ENCODE measurements at regions not wholly inside any gene's neighbourhood (a gene's known extent, or its start where the extent isn't known, plus 50 kb on each side); places are given as distances from the start of the nearest gene placed in this dataset.

DNA sequence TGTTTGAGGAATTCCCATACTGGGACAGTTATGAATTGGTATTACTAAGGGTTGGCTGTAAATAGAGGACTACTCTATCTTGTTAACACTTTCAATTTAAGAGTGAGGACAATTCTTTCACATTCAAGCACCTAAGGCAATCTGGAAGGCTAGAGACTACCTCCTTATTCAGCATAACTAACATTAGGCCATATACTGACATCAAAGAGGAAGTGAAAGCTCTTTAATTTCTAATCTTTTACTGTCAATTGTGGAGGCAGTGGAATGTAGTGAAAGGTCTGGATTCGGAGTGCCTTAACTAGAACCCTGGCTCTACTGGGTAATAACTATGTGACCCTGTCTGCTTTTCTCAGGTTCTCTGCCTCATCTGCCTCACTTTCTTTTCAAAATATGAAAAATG lies 134.0 kb downstream of the UFM1 start:
- Histone ChIP-seq H3K23ac (ENCODE audit: low read depth, low read length, poor library complexity) (no peak overlapping the region), H2AFZ (ENCODE audit: low read length) (no peak overlapping the region), H4K91ac (ENCODE audit: low read depth, low read length, poor library complexity) (no peak overlapping the region), H3K4me2 (ENCODE audit: insufficient read depth, low read length, poor library complexity, severe bottlenecking) (no peak overlapping the region), H3K27ac (replicated peaks; ENCODE audit: low read length) (no peak overlapping the region), H2AK5ac (ENCODE audit: low read depth, low read length) (no peak overlapping the region), H2BK120ac (ENCODE audit: low read depth, low read length) (no peak overlapping the region), H4K8ac (ENCODE audit: low read depth, low read length) (no peak overlapping the region), H3K4me3 (ENCODE audit: low read length in 2 of 2) (no peak overlapping the region), H3K9me3 (replicated peaks in 1 of 2; ENCODE audit: control insufficient read depth in 2 of 2, insufficient read depth in 1 of 2, low read depth in 1 of 2, low read length in 2 of 2) (no peaks in the 10 kb centered on the region), H3K14ac (ENCODE audit: low read length) (no peak overlapping the region), H3K4me1 (ENCODE audit: control insufficient read depth in 2 of 2, insufficient read depth in 1 of 2, low read depth in 1 of 2, low read length in 2 of 2) (no peaks in the 10 kb centered on the region), H3K9ac (ENCODE audit: low read depth, low read length, poor library complexity) (no peak overlapping the region), H2BK15ac (ENCODE audit: low read length) (no peak overlapping the region), H3K79me1 (ENCODE audit: low read depth, low read length) (no peaks in the 10 kb centered on the region), H3K4ac (ENCODE audit: low read length) (no peak overlapping the region), H3K36me3 (replicated peaks in 1 of 2; ENCODE audit: control insufficient read depth in 2 of 2, insufficient read depth in 2 of 2, low read length in 2 of 2) (no peaks in the 10 kb centered on the region), H2BK12ac (ENCODE audit: low read length) (no peak overlapping the region), H2BK5ac (ENCODE audit: low read length) (no peak overlapping the region), H3K27me3 (ENCODE audit: control insufficient read depth in 3 of 3, insufficient read depth in 3 of 3, low read depth in 1 of 3, low read length in 3 of 3) (no peaks in the 10 kb centered on the region), H3K18ac (ENCODE audit: low read length) (no peak overlapping the region)
- no peak for DNase-seq (ENCODE audit: low spot score)
- no CpG with 5 or more reads among the region's 1 CpG for WGBS, 2 donors (ENCODE audit: extremely low coverage in 2 of 2, insufficient read length in 2 of 2, insufficient replicate concordance in 1 of 2)

DNA sequence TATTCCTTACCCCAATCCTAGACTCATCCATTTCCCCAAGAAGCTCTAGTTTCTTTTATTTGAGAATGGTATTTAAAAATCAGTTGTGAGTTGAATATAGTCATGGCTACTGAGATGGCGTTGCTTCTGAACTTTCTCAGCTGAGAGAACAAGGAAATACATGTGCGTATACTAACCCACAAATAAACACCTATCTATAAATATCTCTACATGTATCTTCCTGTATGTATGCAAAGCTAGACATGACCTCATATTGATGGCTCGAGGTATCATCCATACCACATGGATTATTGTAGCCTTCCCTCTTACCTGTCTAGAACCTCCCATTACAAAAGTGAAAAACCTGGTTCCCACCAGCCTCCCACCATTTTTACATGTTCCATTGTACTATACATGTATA lies 141.0 kb downstream of the UFM1 start:
- no peak overlapping the region for H3K18ac ChIP-seq (ENCODE audit: low read length)
- no peak overlapping the region for H4K91ac ChIP-seq (ENCODE audit: low read depth, low read length, poor library complexity)
- no peak overlapping the region for H3K4me3 ChIP-seq (ENCODE audit: low read length in 2 of 2)
- H2AFZ ChIP-seq (ENCODE audit: low read length) = no peak overlapping the region
- no peak for DNase-seq (ENCODE audit: low spot score)
- no peak overlapping the region for H3K14ac ChIP-seq (ENCODE audit: low read length)
- no peak overlapping the region for H2BK12ac ChIP-seq (ENCODE audit: low read length)
- no peaks in the 10 kb centered on the region for H3K36me3 ChIP-seq (replicated peaks in 1 of 2; ENCODE audit: control insufficient read depth in 2 of 2, insufficient read depth in 2 of 2, low read length in 2 of 2)
- H2AK5ac ChIP-seq (ENCODE audit: low read depth, low read length) = no peak overlapping the region
- no peak overlapping the region for H2BK5ac ChIP-seq (ENCODE audit: low read length)
- no peak overlapping the region for H3K4ac ChIP-seq (ENCODE audit: low read length)
- no peaks in the 10 kb centered on the region for H3K4me1 ChIP-seq (ENCODE audit: control insufficient read depth in 2 of 2, insufficient read depth in 1 of 2, low read depth in 1 of 2, low read length in 2 of 2)
- H2BK15ac ChIP-seq (ENCODE audit: low read length) = no peak overlapping the region
- no peak overlapping the region for H2BK120ac ChIP-seq (ENCODE audit: low read depth, low read length)
- H3K4me2 ChIP-seq (ENCODE audit: insufficient read depth, low read length, poor library complexity, severe bottlenecking) = no peak overlapping the region
- H3K27ac ChIP-seq (replicated peaks; ENCODE audit: low read length) = no peak overlapping the region
- no peak overlapping the region for H3K9ac ChIP-seq (ENCODE audit: low read depth, low read length, poor library complexity)
- no CpG with 5 or more reads among the region's 3 CpGs for WGBS, 2 donors (ENCODE audit: extremely low coverage in 2 of 2, insufficient read length in 2 of 2, insufficient replicate concordance in 1 of 2)
- no peaks in the 10 kb centered on the region for H3K27me3 ChIP-seq (ENCODE audit: control insufficient read depth in 3 of 3, insufficient read depth in 3 of 3, low read depth in 1 of 3, low read length in 3 of 3)
- H3K23ac ChIP-seq (ENCODE audit: low read depth, low read length, poor library complexity) = no peak overlapping the region
- no peak overlapping the region for H4K8ac ChIP-seq (ENCODE audit: low read depth, low read length)
- no peaks in the 10 kb centered on the region for H3K9me3 ChIP-seq (replicated peaks in 1 of 2; ENCODE audit: control insufficient read depth in 2 of 2, insufficient read depth in 1 of 2, low read depth in 1 of 2, low read length in 2 of 2)
- no peaks in the 10 kb centered on the region for H3K79me1 ChIP-seq (ENCODE audit: low read depth, low read length)

DNA sequence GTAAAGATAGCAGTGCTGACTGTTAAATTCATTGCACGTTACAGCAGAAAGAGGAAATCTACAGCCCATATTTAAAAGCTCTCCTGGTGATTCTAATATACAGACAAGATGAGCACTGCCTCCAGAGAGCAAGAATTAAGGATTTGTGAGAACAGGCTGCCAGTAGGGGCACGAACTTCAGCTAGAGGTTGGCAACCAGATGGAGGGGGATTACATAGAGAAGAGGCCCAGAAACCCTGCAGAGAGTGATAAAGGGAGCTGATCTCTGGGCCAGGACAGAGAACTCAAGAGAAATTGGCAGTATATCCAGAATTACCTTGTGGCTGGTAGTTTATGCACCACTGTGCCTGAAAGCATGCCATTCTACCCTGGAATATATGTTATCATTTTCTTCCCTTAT lies 144.8 kb downstream of the UFM1 start:
- Histone ChIP-seq H3K36me3 (replicated peaks in 1 of 2; ENCODE audit: control insufficient read depth in 2 of 2, insufficient read depth in 2 of 2, low read length in 2 of 2) (no peaks in the 10 kb centered on the region), H3K27me3 (ENCODE audit: control insufficient read depth in 3 of 3, insufficient read depth in 3 of 3, low read depth in 1 of 3, low read length in 3 of 3) (no peaks in the 10 kb centered on the region), H3K9ac (ENCODE audit: low read depth, low read length, poor library complexity) (no peak overlapping the region), H2BK12ac (ENCODE audit: low read length) (no peak overlapping the region), H3K27ac (replicated peaks; ENCODE audit: low read length) (no peak overlapping the region), H2BK15ac (ENCODE audit: low read length) (no peak overlapping the region), H3K4ac (ENCODE audit: low read length) (no peak overlapping the region), H3K79me1 (ENCODE audit: low read depth, low read length) (no peaks in the 10 kb centered on the region), H2BK5ac (ENCODE audit: low read length) (no peak overlapping the region), H2BK120ac (ENCODE audit: low read depth, low read length) (no peak overlapping the region), H3K4me1 (ENCODE audit: control insufficient read depth in 2 of 2, insufficient read depth in 1 of 2, low read depth in 1 of 2, low read length in 2 of 2) (no peaks in the 10 kb centered on the region), H3K9me3 (replicated peaks in 1 of 2; ENCODE audit: control insufficient read depth in 2 of 2, insufficient read depth in 1 of 2, low read depth in 1 of 2, low read length in 2 of 2) (no peaks in the 10 kb centered on the region), H3K23ac (ENCODE audit: low read depth, low read length, poor library complexity) (no peak overlapping the region), H2AK5ac (ENCODE audit: low read depth, low read length) (no peak overlapping the region), H4K8ac (ENCODE audit: low read depth, low read length) (no peak overlapping the region), H3K4me3 (ENCODE audit: low read length in 2 of 2) (no peak overlapping the region), H4K91ac (ENCODE audit: low read depth, low read length, poor library complexity) (no peak overlapping the region), H3K4me2 (ENCODE audit: insufficient read depth, low read length, poor library complexity, severe bottlenecking) (no peak overlapping the region), H2AFZ (ENCODE audit: low read length) (no peak overlapping the region), H3K14ac (ENCODE audit: low read length) (no peak overlapping the region), H3K18ac (ENCODE audit: low read length) (no peak overlapping the region)
- no CpG with 5 or more reads among the region's 2 CpGs for WGBS, 2 donors (ENCODE audit: extremely low coverage in 2 of 2, insufficient read length in 2 of 2, insufficient replicate concordance in 1 of 2)
- no peak for DNase-seq (ENCODE audit: low spot score)

DNA sequence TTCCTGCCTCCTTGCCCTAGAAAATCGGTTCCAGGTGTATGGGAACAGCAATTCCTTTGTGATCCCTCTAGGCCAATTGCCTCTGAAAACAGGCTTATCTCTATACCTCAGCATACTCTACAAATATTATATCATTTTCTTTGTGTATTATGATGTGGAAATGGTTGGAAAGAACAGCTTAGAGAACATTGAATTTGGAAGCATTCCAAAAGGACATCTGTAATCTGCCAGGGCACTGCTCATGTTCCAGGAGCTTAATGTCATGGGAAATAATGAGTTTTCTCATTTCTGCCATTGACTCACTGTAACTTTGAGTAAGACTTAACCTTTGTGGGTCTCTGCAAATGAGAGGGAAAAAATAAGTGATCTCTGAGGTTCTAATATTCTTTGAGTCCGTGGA lies 147.3 kb downstream of the UFM1 start:
- Histone ChIP-seq H2BK12ac (ENCODE audit: low read length) (no peak overlapping the region), H2AK5ac (ENCODE audit: low read depth, low read length) (no peak overlapping the region), H3K27ac (replicated peaks; ENCODE audit: low read length) (no peak overlapping the region), H3K27me3 (ENCODE audit: control insufficient read depth in 3 of 3, insufficient read depth in 3 of 3, low read depth in 1 of 3, low read length in 3 of 3) (no peaks in the 10 kb centered on the region), H3K4me3 (ENCODE audit: low read length in 2 of 2) (no peak overlapping the region), H3K36me3 (replicated peaks in 1 of 2; ENCODE audit: control insufficient read depth in 2 of 2, insufficient read depth in 2 of 2, low read length in 2 of 2) (no peaks in the 10 kb centered on the region), H4K8ac (ENCODE audit: low read depth, low read length) (no peak overlapping the region), H3K23ac (ENCODE audit: low read depth, low read length, poor library complexity) (no peak overlapping the region), H3K4ac (ENCODE audit: low read length) (no peak overlapping the region), H2AFZ (ENCODE audit: low read length) (no peak overlapping the region), H2BK15ac (ENCODE audit: low read length) (no peak overlapping the region), H3K14ac (ENCODE audit: low read length) (no peak overlapping the region), H4K91ac (ENCODE audit: low read depth, low read length, poor library complexity) (no peak overlapping the region), H3K4me1 (ENCODE audit: control insufficient read depth in 2 of 2, insufficient read depth in 1 of 2, low read depth in 1 of 2, low read length in 2 of 2) (no peaks in the 10 kb centered on the region), H3K79me1 (ENCODE audit: low read depth, low read length) (no peaks in the 10 kb centered on the region), H3K9ac (ENCODE audit: low read depth, low read length, poor library complexity) (no peak overlapping the region), H2BK120ac (ENCODE audit: low read depth, low read length) (no peak overlapping the region), H3K4me2 (ENCODE audit: insufficient read depth, low read length, poor library complexity, severe bottlenecking) (no peak overlapping the region), H2BK5ac (ENCODE audit: low read length) (no peak overlapping the region), H3K9me3 (replicated peaks in 1 of 2; ENCODE audit: control insufficient read depth in 2 of 2, insufficient read depth in 1 of 2, low read depth in 1 of 2, low read length in 2 of 2) (no peaks in the 10 kb centered on the region), H3K18ac (ENCODE audit: low read length) (no peak overlapping the region)
- DNase-seq (ENCODE audit: low spot score) = no peak
- no CpG with 5 or more reads among the region's 2 CpGs for WGBS, 2 donors (ENCODE audit: extremely low coverage in 2 of 2, insufficient read length in 2 of 2, insufficient replicate concordance in 1 of 2)

All from neuronal stem cell (in vitro differentiated cells).